HEK293 (cell line): ENCODE measurements at regions not wholly inside any gene's neighbourhood (a gene's known extent, or its start where the extent isn't known, plus 50 kb on each side); places are given as distances from the start of the nearest gene placed in this dataset.

Experiments used
- CTCF ChIA-PET: fragments of 350-600 bp; formaldehyde crosslinking; extraction: SDS; loops from one replicate; lab custom pipeline; 2021; ENCODE audit warnings: antibody characterized with exemption; lab: Yijun Ruan, JAX
- POLR2A ChIA-PET: fragments of 300-600 bp; formaldehyde crosslinking; extraction: SDS; loops from one replicate; lab custom pipeline; 2020; ENCODE audit warnings: antibody characterized with exemption, inconsistent platforms; lab: Yijun Ruan, JAX
- H3K27ac ChIP-seq: fragments of 200-500 bp; sonication (Bioruptor generic); 2 replicates; pipeline ENCODE4 v1.5.1; 2014; ENCODE audit warnings: low read depth, low read length, control low read depth, inconsistent platforms; ENCODE audit errors: extremely low read depth
- H3K36me3 ChIP-seq, 2 experiments: fragments of 200-500 bp in 1 of 2; sonication (Bioruptor generic) in 1 of 2; 1 replicate in 1 of 2; 2 replicates in 1 of 2; pipeline ENCODE4 v1.5.1; 2014 to 2017; ENCODE audit warnings: inconsistent platforms in 2 of 2, low read length in 2 of 2; ENCODE audit not compliant: control insufficient read depth in 2 of 2, insufficient read depth in 1 of 2
- H3K4me1 ChIP-seq: fragments of 200-500 bp; sonication (Bioruptor generic); 2 replicates; pipeline ENCODE4 v1.5.1; 2014; ENCODE audit warnings: mild to moderate bottlenecking, low read length, inconsistent platforms; ENCODE audit not compliant: control insufficient read depth, insufficient read depth
- H3K4me3 ChIP-seq: 2 replicates; pipeline ENCODE4 v1.5.1; 2011; ENCODE audit warnings: low read depth, mild to moderate bottlenecking, control low read depth, low read length, moderate library complexity
- H3K9me3 ChIP-seq: fragments of 200-500 bp; sonication (Bioruptor generic); 2 replicates; pipeline ENCODE4 v1.5.1; 2014; ENCODE audit warnings: low read depth, low read length, inconsistent platforms; ENCODE audit not compliant: control insufficient read depth, insufficient read depth
- GLI4 ChIP-seq: fragments of 450-650 bp; formaldehyde crosslinking; IDR thresholded peaks from 2 replicates; pipeline ENCODE4 v1.5.1; 2016; ENCODE audit warnings: missing biosample characterization, missing genetic modification characterization
- KLF8 ChIP-seq: fragments of 450-650 bp; formaldehyde crosslinking; IDR thresholded peaks from 2 replicates; pipeline ENCODE4 v1.5.1; 2016; ENCODE audit warnings: missing biosample characterization, missing genetic modification characterization
- MZF1 ChIP-seq: fragments of 450-650 bp; formaldehyde crosslinking; IDR thresholded peaks from 2 replicates; pipeline ENCODE4 v1.5.1; 2017; ENCODE audit warnings: missing biosample characterization, missing genetic modification characterization, borderline replicate concordance
- SCRT1 ChIP-seq: fragments of 450-650 bp; formaldehyde crosslinking; IDR thresholded peaks from 2 replicates; pipeline ENCODE4 v1.5.1; 2016; ENCODE audit warnings: missing biosample characterization, missing genetic modification characterization, borderline replicate concordance
- WT1 ChIP-seq: fragments of 450-650 bp; formaldehyde crosslinking; IDR thresholded peaks from 2 replicates; pipeline ENCODE4 v1.5.1; 2016; ENCODE audit warnings: missing biosample characterization, missing genetic modification characterization
- ZFP69B ChIP-seq: fragments of 450-650 bp; formaldehyde crosslinking; IDR thresholded peaks from 2 replicates; pipeline ENCODE4 v1.5.1; 2016; ENCODE audit warnings: missing biosample characterization, missing genetic modification characterization
- ZIC2 ChIP-seq: fragments of 450-650 bp; formaldehyde crosslinking; IDR thresholded peaks from 2 replicates; pipeline ENCODE4 v1.5.1; 2016; ENCODE audit warnings: missing biosample characterization, missing genetic modification characterization
- ZNF10 ChIP-seq: fragments of 450-650 bp; formaldehyde crosslinking; IDR thresholded peaks from 2 replicates; pipeline ENCODE4 v1.5.1; 2017; ENCODE audit warnings: missing biosample characterization, missing genetic modification characterization
- ZNF416 ChIP-seq: fragments of 450-650 bp; formaldehyde crosslinking; IDR thresholded peaks from 2 replicates; pipeline ENCODE4 v1.5.1; 2016; ENCODE audit warnings: missing biosample characterization, missing genetic modification characterization
- ZNF521 ChIP-seq: fragments of 450-650 bp; formaldehyde crosslinking; IDR thresholded peaks from 2 replicates; pipeline ENCODE4 v1.5.1; 2017; ENCODE audit warnings: missing biosample characterization, mild to moderate bottlenecking, missing genetic modification characterization
- ZNF529 ChIP-seq: fragments of 450-650 bp; formaldehyde crosslinking; IDR thresholded peaks from 2 replicates; pipeline ENCODE4 v1.5.1; 2017; ENCODE audit warnings: missing genetic modification characterization, missing biosample characterization; ENCODE audit not compliant: insufficient replicate concordance
- ZNF76 ChIP-seq: fragments of 450-650 bp; formaldehyde crosslinking; IDR thresholded peaks from 2 replicates; pipeline ENCODE4; 2016; ENCODE audit warnings: low read depth, missing biosample characterization, missing genetic modification characterization, borderline replicate concordance
- ZNF768 ChIP-seq: fragments of 450-650 bp; formaldehyde crosslinking; IDR thresholded peaks from 2 replicates; pipeline ENCODE4 v1.5.1; 2018; ENCODE audit warnings: missing biosample characterization, mild to moderate bottlenecking, missing genetic modification characterization
- ZNF776 ChIP-seq: fragments of 450-650 bp; formaldehyde crosslinking; IDR thresholded peaks from 2 replicates; pipeline ENCODE4 v1.5.0; 2017; ENCODE audit warnings: missing biosample characterization, missing genetic modification characterization, borderline replicate concordance
- ZNF792 ChIP-seq: fragments of 450-650 bp; formaldehyde crosslinking; IDR thresholded peaks from 2 replicates; pipeline ENCODE4 v1.5.1; 2016; ENCODE audit warnings: missing biosample characterization, missing genetic modification characterization
- TF ChIP-seq, protein P1 (sequence below): fragments of 450-650 bp; formaldehyde crosslinking; IDR thresholded peaks from 2 replicates; pipeline ENCODE4 v1.5.1; 2016; ENCODE audit warnings: missing biosample characterization, missing genetic modification characterization
- TF ChIP-seq, protein P2 (sequence below): fragments of 450-650 bp; formaldehyde crosslinking; IDR thresholded peaks from 2 replicates; pipeline ENCODE4 v1.5.1; 2016; ENCODE audit warnings: missing biosample characterization, missing genetic modification characterization
- TF ChIP-seq, protein P3 (sequence below): fragments of 450-650 bp; formaldehyde crosslinking; IDR thresholded peaks from 2 replicates; pipeline ENCODE4 v1.5.1; 2016; ENCODE audit warnings: missing biosample characterization, missing genetic modification characterization
- TF ChIP-seq, protein P4 (sequence below): fragments of 450-650 bp; formaldehyde crosslinking; conservative IDR thresholded peaks from 2 replicates; pipeline ENCODE4 v1.5.1; 2016; ENCODE audit warnings: low read depth, missing biosample characterization, missing genetic modification characterization
- TF ChIP-seq, protein P5 (sequence below): fragments of 450-650 bp; formaldehyde crosslinking; IDR thresholded peaks from 2 replicates; pipeline ENCODE4 v1.5.1; 2016; ENCODE audit warnings: missing biosample characterization, missing genetic modification characterization

DNA sequence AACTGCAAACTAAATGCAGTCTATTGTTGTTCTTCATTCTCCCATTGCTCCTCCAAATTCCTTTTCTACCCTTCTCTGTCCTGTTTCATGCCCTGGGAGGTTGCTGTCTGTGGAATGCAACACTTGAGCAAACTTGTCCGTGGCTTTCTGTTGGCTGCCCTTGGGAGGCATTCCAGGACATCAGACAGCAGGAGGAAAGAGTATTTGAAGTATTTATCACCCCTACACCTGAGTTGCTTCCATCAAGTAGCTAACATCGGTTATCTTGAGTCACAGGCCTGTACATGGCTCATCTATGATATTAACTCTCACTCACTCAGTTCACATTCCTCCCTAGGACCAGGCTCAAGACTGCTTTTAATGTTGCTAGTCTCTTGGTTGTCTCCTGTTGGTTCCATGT, 803.4 kb upstream of the CDH6 start:
- no peaks in the 10 kb centered on the region for H3K4me1 ChIP-seq
- POLR2A ChIA-PET, result no interaction called here
- CTCF ChIA-PET, result interaction anchor here (0.6 kb wide), 1 partner anchor 284 kb away, joined by 3 read pairs; no protein-coding TSS in a partner anchor
- no peaks in the 10 kb centered on the region for H3K36me3 ChIP-seq
- no peak for TF ChIP-seq ZFP69B (tag by site-specific recombination)
- TF ChIP-seq, protein P1, sequence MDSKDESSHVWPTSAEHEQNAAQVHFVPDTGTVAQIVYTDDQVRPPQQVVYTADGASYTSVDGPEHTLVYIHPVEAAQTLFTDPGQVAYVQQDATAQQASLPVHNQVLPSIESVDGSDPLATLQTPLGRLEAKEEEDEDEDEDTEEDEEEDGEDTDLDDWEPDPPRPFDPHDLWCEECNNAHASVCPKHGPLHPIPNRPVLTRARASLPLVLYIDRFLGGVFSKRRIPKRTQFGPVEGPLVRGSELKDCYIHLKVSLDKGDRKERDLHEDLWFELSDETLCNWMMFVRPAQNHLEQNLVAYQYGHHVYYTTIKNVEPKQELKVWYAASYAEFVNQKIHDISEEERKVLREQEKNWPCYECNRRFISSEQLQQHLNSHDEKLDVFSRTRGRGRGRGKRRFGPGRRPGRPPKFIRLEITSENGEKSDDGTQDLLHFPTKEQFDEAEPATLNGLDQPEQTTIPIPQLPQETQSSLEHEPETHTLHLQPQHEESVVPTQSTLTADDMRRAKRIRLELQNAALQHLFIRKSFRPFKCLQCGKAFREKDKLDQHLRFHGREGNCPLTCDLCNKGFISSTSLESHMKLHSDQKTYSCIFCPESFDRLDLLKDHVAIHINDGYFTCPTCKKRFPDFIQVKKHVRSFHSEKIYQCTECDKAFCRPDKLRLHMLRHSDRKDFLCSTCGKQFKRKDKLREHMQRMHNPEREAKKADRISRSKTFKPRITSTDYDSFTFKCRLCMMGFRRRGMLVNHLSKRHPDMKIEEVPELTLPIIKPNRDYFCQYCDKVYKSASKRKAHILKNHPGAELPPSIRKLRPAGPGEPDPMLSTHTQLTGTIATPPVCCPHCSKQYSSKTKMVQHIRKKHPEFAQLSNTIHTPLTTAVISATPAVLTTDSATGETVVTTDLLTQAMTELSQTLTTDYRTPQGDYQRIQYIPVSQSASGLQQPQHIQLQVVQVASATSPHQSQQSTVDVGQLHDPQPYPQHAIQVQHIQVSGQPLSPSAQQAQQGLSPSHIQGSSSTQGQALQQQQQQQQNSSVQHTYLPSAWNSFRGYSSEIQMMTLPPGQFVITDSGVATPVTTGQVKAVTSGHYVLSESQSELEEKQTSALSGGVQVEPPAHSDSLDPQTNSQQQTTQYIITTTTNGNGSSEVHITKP (tag by site-specific recombination), result no peak
- TF ChIP-seq, protein P2, sequence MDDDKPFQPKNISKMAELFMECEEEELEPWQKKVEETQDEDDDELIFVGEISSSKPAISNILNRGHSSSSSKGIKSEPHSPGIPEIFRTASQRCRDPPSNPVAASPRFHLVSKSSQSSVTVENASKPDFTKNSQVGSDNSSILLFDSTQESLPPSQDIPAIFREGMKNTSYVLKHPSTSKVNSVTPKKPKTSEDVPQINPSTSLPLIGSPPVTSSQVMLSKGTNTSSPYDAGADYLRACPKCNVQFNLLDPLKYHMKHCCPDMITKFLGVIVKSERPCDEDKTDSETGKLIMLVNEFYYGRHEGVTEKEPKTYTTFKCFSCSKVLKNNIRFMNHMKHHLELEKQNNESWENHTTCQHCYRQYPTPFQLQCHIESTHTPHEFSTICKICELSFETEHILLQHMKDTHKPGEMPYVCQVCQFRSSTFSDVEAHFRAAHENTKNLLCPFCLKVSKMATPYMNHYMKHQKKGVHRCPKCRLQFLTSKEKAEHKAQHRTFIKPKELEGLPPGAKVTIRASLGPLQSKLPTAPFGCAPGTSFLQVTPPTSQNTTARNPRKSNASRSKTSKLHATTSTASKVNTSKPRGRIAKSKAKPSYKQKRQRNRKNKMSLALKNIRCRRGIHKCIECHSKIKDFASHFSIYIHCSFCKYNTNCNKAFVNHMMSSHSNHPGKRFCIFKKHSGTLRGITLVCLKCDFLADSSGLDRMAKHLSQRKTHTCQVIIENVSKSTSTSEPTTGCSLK (tag by site-specific recombination), result no peak
- TF ChIP-seq ZIC2 (tag by site-specific recombination), result no peak
- TF ChIP-seq ZNF521 (tag by site-specific recombination), result no peak
- TF ChIP-seq ZNF76 (tag by site-specific recombination), result no peak
- no peak for TF ChIP-seq ZNF416 (tag by site-specific recombination)
- TF ChIP-seq, protein P3, sequence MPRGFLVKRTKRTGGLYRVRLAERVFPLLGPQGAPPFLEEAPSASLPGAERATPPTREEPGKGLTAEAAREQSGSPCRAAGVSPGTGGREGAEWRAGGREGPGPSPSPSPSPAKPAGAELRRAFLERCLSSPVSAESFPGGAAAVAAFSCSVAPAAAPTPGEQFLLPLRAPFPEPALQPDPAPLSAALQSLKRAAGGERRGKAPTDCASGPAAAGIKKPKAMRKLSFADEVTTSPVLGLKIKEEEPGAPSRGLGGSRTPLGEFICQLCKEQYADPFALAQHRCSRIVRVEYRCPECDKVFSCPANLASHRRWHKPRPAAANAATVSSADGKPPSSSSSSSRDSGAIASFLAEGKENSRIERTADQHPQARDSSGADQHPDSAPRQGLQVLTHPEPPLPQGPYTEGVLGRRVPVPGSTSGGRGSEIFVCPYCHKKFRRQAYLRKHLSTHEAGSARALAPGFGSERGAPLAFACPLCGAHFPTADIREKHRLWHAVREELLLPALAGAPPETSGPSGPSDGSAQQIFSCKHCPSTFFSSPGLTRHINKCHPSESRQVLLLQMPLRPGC (tag by site-specific recombination), result no peak
- TF ChIP-seq MZF1 (tag by site-specific recombination), result no peak
- no peak for TF ChIP-seq ZNF776 (tag by site-specific recombination)
- no peak for TF ChIP-seq WT1 (tag by site-specific recombination)
- no peak for TF ChIP-seq KLF8 (tag by site-specific recombination)
- TF ChIP-seq, protein P4, sequence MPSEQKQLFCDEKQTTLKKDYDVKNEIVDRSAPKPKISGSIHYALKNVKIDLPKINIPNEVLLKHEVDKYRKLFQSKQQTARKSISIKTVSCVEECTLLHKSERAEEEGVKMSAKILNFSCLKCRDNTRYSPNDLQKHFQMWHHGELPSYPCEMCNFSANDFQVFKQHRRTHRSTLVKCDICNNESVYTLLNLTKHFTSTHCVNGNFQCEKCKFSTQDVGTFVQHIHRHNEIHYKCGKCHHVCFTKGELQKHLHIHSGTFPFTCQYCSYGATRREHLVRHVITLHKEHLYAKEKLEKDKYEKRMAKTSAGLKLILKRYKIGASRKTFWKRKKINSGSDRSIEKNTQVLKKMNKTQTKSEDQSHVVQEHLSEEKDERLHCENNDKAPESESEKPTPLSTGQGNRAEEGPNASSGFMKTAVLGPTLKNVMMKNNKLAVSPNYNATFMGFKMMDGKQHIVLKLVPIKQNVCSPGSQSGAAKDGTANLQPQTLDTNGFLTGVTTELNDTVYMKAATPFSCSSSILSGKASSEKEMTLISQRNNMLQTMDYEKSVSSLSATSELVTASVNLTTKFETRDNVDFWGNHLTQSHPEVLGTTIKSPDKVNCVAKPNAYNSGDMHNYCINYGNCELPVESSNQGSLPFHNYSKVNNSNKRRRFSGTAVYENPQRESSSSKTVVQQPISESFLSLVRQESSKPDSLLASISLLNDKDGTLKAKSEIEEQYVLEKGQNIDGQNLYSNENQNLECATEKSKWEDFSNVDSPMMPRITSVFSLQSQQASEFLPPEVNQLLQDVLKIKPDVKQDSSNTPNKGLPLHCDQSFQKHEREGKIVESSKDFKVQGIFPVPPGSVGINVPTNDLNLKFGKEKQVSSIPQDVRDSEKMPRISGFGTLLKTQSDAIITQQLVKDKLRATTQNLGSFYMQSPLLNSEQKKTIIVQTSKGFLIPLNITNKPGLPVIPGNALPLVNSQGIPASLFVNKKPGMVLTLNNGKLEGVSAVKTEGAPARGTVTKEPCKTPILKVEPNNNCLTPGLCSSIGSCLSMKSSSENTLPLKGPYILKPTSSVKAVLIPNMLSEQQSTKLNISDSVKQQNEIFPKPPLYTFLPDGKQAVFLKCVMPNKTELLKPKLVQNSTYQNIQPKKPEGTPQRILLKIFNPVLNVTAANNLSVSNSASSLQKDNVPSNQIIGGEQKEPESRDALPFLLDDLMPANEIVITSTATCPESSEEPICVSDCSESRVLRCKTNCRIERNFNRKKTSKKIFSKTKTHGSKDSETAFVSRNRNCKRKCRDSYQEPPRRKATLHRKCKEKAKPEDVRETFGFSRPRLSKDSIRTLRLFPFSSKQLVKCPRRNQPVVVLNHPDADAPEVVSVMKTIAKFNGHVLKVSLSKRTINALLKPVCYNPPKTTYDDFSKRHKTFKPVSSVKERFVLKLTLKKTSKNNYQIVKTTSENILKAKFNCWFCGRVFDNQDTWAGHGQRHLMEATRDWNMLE, result no peak
- TF ChIP-seq SCRT1 (tag by site-specific recombination), result no peak
- no peak for TF ChIP-seq ZNF529
- TF ChIP-seq, protein P5, sequence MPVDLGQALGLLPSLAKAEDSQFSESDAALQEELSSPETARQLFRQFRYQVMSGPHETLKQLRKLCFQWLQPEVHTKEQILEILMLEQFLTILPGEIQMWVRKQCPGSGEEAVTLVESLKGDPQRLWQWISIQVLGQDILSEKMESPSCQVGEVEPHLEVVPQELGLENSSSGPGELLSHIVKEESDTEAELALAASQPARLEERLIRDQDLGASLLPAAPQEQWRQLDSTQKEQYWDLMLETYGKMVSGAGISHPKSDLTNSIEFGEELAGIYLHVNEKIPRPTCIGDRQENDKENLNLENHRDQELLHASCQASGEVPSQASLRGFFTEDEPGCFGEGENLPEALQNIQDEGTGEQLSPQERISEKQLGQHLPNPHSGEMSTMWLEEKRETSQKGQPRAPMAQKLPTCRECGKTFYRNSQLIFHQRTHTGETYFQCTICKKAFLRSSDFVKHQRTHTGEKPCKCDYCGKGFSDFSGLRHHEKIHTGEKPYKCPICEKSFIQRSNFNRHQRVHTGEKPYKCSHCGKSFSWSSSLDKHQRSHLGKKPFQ (tag by site-specific recombination), result no peak
- TF ChIP-seq ZNF768 (tag by site-specific recombination), result no peak
- TF ChIP-seq GLI4, result no peak
- no peak for TF ChIP-seq ZNF792 (tag by site-specific recombination)
- no peak for TF ChIP-seq ZNF10 (tag by site-specific recombination)
- H3K9me3 ChIP-seq, result no peaks in the 10 kb centered on the region
- H3K27ac ChIP-seq, result no peak overlapping the region
- no peak overlapping the region for H3K4me3 ChIP-seq
